Activated CD4-positive, alpha-beta T cell treated with anti-CD3 and anti-CD28 coated beads for 48 hours (primary cell): ENCODE measurements at regions not wholly inside any gene's neighbourhood (a gene's known extent, or its start where the extent isn't known, plus 50 kb on each side); places are given as distances from the start of the nearest gene placed in this dataset.
A peak's percentile ranks its signal among the peaks of the same experiment; 100 is the strongest.
"Not testable (repeated sequence)": the region's sequence is repeated elsewhere in the genome, so short reads cannot be mapped to it uniquely, and the experiment has no call there.

Experiments
- DNase-seq: peaks from one replicate; pipeline ENCODE4 v3.0.0-alpha.2; 2020

GRCh38 chr10:42351745-42352144 lies 286.6 kb downstream of the ZNF33B start:
- no peak for DNase-seq

GRCh38 chr10:42336593-42337337 lies 301.6 kb downstream of the ZNF33B start:
- not testable (repeated sequence) for DNase-seq

GRCh38 chr10:42335653-42336296 lies 302.6 kb downstream of the ZNF33B start:
- DNase-seq: not testable (repeated sequence)

GRCh38 chr10:42304341-42304740 lies 334.0 kb downstream of the ZNF33B start:
- DNase-seq: no peak

- not testable (repeated sequence) for DNase-seq
These were observed 356.5 kb downstream of the ZNF33B start for GRCh38 chr10:42281896-42282295.

- DNase-seq: not testable (repeated sequence)
These were observed 368.6 kb downstream of the ZNF33B start for GRCh38 chr10:42269788-42270187.

- DNase-seq: not testable (repeated sequence)
These were observed 375.1 kb downstream of the ZNF33B start for GRCh38 chr10:42263259-42263658.

GRCh38 chr10:42243002-42243401 lies 395.4 kb downstream of the ZNF33B start:
- not testable (repeated sequence) for DNase-seq

- DNase-seq: peak; percentile 11
These were observed 396.1 kb downstream of the ZNF33B start for GRCh38 chr10:42242135-42242805.

- not testable (repeated sequence) for DNase-seq
These were observed 402.0 kb downstream of the ZNF33B start for GRCh38 chr10:42236401-42236800.

GRCh38 chr10:42235736-42236135 lies 402.6 kb downstream of the ZNF33B start:
- not testable (repeated sequence) for DNase-seq

- DNase-seq: not testable (repeated sequence)
These were observed 403.1 kb downstream of the ZNF33B start for GRCh38 chr10:42235241-42235640.

- DNase-seq: not testable (repeated sequence)
These were observed 403.9 kb downstream of the ZNF33B start for GRCh38 chr10:42234506-42234905.

GRCh38 chr10:42233461-42234206 lies 404.7 kb downstream of the ZNF33B start:
- not testable (repeated sequence) for DNase-seq

- not testable (repeated sequence) for DNase-seq
These were observed 405.4 kb downstream of the ZNF33B start for GRCh38 chr10:42232955-42233354.

- not testable (repeated sequence) for DNase-seq
These were observed 407.6 kb downstream of the ZNF33B start for GRCh38 chr10:42230812-42231211.

GRCh38 chr10:42230115-42230514 lies 408.3 kb downstream of the ZNF33B start:
- not testable (repeated sequence) for DNase-seq

- not testable (repeated sequence) for DNase-seq
These were observed 410.5 kb downstream of the ZNF33B start for GRCh38 chr10:42227859-42228258.

GRCh38 chr10:42193588-42193987 lies 444.8 kb downstream of the ZNF33B start:
- DNase-seq: not testable (repeated sequence)

GRCh38 chr10:42192450-42192849 lies 445.9 kb downstream of the ZNF33B start:
- peak; percentile 49 for DNase-seq

GRCh38 chr10:42187501-42188195 lies 450.7 kb downstream of the ZNF33B start:
- DNase-seq: not testable (repeated sequence)
